Gastroesophageal sphincter (tissue), 3 donors: ENCODE measurements at regions not wholly inside any gene's neighbourhood (a gene's known extent, or its start where the extent isn't known, plus 50 kb on each side); places are given as distances from the start of the nearest gene placed in this dataset.

ENCODE experiments used
- EP300 ChIP-seq: sonication (generic); formaldehyde crosslinking; IDR thresholded peaks from one replicate; pipeline ENCODE4 v1.6.1; 2017; ENCODE audit warnings: antibody characterized with exemption, mild to moderate bottlenecking
- POLR2A ChIP-seq, 2 donors: fragments of 450-650 bp; IDR thresholded peaks; one replicate each; pipeline ENCODE4 v1.6.1; 2017; ENCODE audit warnings: antibody characterized with exemption in 2 of 2, mild to moderate bottlenecking in 2 of 2, moderate library complexity in 1 of 2
- TF ChIP-seq, protein P1 (sequence below), 4 experiments: fragments of 200-600 bp in 2 of 4; fragments of 450-650 bp in 2 of 4; sonication (generic) in 1 of 4; IDR thresholded peaks; one replicate each; pipeline ENCODE4 v1.5.1; 2017 to 2019; ENCODE audit warnings: antibody characterized with exemption in 4 of 4, mild to moderate bottlenecking in 2 of 4, moderate library complexity in 2 of 4

DNA sequence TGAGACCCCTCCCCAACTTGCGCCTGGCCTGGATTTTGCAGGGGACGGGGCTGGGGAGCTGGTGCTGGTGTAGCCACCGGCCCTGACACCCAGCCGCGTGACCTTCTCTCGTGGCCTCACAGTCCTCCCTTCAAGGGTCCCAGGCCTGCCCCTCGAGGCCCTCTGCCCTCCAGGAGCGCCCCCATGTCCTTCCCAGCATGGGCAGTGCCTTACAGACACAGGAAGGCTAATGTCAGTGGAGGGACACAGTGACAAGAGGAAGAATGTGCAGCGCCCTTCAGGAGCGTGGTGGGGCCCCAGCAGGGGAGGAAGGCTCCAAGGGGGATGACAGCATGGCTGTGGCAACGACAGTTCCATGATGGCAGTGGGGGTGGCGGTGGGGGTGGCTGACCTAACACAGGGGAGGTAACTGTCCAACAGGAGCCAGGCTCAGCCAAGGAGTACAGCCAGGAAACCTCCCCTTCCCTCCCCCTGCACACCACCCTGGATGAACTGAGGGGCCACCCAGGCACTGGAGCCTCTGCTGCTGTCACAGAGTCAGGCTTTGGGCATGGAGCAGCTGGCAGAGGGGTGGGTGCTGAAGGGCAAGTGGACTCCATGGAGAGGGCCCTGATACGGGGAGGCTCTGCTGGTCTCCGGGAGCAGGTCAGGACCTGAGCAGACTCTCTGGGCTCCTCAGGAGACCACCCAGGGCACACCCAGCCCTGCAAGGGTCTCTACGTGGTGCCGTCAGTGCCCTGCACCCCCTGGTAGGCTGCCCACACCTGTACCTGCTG, 76.0 kb upstream of the RET start:
- TF ChIP-seq, protein P1, sequence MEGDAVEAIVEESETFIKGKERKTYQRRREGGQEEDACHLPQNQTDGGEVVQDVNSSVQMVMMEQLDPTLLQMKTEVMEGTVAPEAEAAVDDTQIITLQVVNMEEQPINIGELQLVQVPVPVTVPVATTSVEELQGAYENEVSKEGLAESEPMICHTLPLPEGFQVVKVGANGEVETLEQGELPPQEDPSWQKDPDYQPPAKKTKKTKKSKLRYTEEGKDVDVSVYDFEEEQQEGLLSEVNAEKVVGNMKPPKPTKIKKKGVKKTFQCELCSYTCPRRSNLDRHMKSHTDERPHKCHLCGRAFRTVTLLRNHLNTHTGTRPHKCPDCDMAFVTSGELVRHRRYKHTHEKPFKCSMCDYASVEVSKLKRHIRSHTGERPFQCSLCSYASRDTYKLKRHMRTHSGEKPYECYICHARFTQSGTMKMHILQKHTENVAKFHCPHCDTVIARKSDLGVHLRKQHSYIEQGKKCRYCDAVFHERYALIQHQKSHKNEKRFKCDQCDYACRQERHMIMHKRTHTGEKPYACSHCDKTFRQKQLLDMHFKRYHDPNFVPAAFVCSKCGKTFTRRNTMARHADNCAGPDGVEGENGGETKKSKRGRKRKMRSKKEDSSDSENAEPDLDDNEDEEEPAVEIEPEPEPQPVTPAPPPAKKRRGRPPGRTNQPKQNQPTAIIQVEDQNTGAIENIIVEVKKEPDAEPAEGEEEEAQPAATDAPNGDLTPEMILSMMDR (IDR thresholded peaks at IDR 0.05) = no peak
- TF ChIP-seq POLR2A (IDR thresholded peaks at IDR 0.05) (no peak), EP300 (no peak)
